H9 (cell line): ENCODE measurements at regions not wholly inside any gene's neighbourhood (a gene's known extent, or its start where the extent isn't known, plus 50 kb on each side); places are given as distances from the start of the nearest gene placed in this dataset.

Experiments used
- DNase-seq: peaks from one replicate; pipeline ENCODE4 v3.0.0-alpha.2; 2017
- H2AFZ ChIP-seq: one replicate; pipeline ENCODE4 v1.6.1; 2013; ENCODE audit warnings: mild to moderate bottlenecking, low read length, control low read depth, moderate library complexity
- H2AK5ac ChIP-seq: 2 replicates; pipeline ENCODE4 v1.6.1; 2013; ENCODE audit warnings: low read length, control low read depth, mixed read lengths; ENCODE audit not compliant: insufficient read length
- H2BK120ac ChIP-seq: one replicate; pipeline ENCODE4 v1.6.1; 2013; ENCODE audit warnings: low read depth, mild to moderate bottlenecking, low read length, control low read depth, inconsistent platforms; ENCODE audit not compliant: poor library complexity, severe bottlenecking
- H2BK12ac ChIP-seq: 2 replicates; pipeline ENCODE4 v1.6.1; 2013; ENCODE audit warnings: low read length, control low read depth, mixed read lengths, low read depth; ENCODE audit not compliant: insufficient read length
- H2BK15ac ChIP-seq: 2 replicates; pipeline ENCODE4 v1.6.1; 2013; ENCODE audit warnings: low read depth, low read length, control low read depth
- H2BK20ac ChIP-seq: one replicate; pipeline ENCODE4 v1.6.1; 2013; ENCODE audit warnings: low read depth, mild to moderate bottlenecking, low read length, control low read depth, inconsistent platforms; ENCODE audit not compliant: poor library complexity, severe bottlenecking
- H2BK5ac ChIP-seq: 2 replicates; pipeline ENCODE4 v1.6.1; 2013; ENCODE audit warnings: low read length, control low read depth, mixed read lengths; ENCODE audit not compliant: insufficient read length
- H3K14ac ChIP-seq: 2 replicates; pipeline ENCODE4 v1.6.1; 2013; ENCODE audit warnings: low read length, control low read depth; ENCODE audit not compliant: insufficient read depth
- H3K18ac ChIP-seq: 2 replicates; pipeline ENCODE4 v1.6.1; 2013; ENCODE audit warnings: low read depth, mild to moderate bottlenecking, mixed read lengths, low read length, control low read depth; ENCODE audit not compliant: insufficient read length
- H3K23ac ChIP-seq: 2 replicates; pipeline ENCODE4 v1.6.1; 2013; ENCODE audit warnings: low read length, control low read depth, mixed read lengths, low read depth; ENCODE audit not compliant: insufficient read length
- H3K23me2 ChIP-seq: 2 replicates; pipeline ENCODE4 v1.6.1; 2013; ENCODE audit warnings: low read depth, mild to moderate bottlenecking, mixed read lengths, low read length, control low read depth; ENCODE audit not compliant: insufficient read length, poor library complexity, severe bottlenecking
- H3K27ac ChIP-seq: 2 replicates; pipeline ENCODE4 v1.5.1; 2013; ENCODE audit warnings: low read length, control low read depth, mixed read lengths, low read depth; ENCODE audit not compliant: insufficient read length
- H3K27me3 ChIP-seq: 2 replicates; pipeline ENCODE4 v1.6.1; 2013; ENCODE audit warnings: low read length, control low read depth, inconsistent platforms; ENCODE audit not compliant: insufficient read depth
- H3K4ac ChIP-seq: 2 replicates; pipeline ENCODE4 v1.6.1; 2013; ENCODE audit warnings: low read depth, mild to moderate bottlenecking, control low read depth, inconsistent platforms, low read length, moderate library complexity
- H3K4me1 ChIP-seq: 2 replicates; pipeline ENCODE4 v1.6.1; 2013; ENCODE audit warnings: low read length, control low read depth, inconsistent platforms; ENCODE audit not compliant: insufficient read depth
- H3K4me2 ChIP-seq: 2 replicates; pipeline ENCODE4 v1.6.1; 2013; ENCODE audit warnings: low read length, control low read depth, mixed read lengths; ENCODE audit not compliant: insufficient read length, insufficient read depth
- H3K56ac ChIP-seq: 2 replicates; pipeline ENCODE4 v1.6.1; 2013; ENCODE audit warnings: low read depth, mild to moderate bottlenecking, mixed read lengths, low read length, control low read depth; ENCODE audit not compliant: insufficient read length
- H3K79me1 ChIP-seq: 2 replicates; pipeline ENCODE4 v1.6.1; 2013; ENCODE audit warnings: low read depth, mild to moderate bottlenecking, moderate library complexity, low read length, control low read depth, inconsistent platforms; ENCODE audit not compliant: insufficient read depth, poor library complexity, severe bottlenecking
- H3K79me2 ChIP-seq: 2 replicates; pipeline ENCODE4 v1.6.1; 2013; ENCODE audit warnings: low read length, control low read depth, inconsistent platforms; ENCODE audit not compliant: insufficient read depth
- H3K9ac ChIP-seq: 2 replicates; pipeline ENCODE4 v1.6.1; 2013; ENCODE audit warnings: low read length, control low read depth, mixed read lengths; ENCODE audit not compliant: insufficient read length; ENCODE audit errors: extremely low read depth
- H3K9me3 ChIP-seq: one replicate; pipeline ENCODE4 v1.6.1; 2013; ENCODE audit warnings: low read depth, low read length, inconsistent platforms; ENCODE audit not compliant: control insufficient read depth
- H3T11ph ChIP-seq: one replicate; pipeline ENCODE4 v1.6.1; 2013; ENCODE audit warnings: mild to moderate bottlenecking, low read length, control low read depth, inconsistent platforms
- H4K20me1 ChIP-seq: one replicate; pipeline ENCODE4 v1.6.1; 2013; ENCODE audit not compliant: control insufficient read depth, insufficient read length, insufficient read depth
- H4K5ac ChIP-seq: 2 replicates; pipeline ENCODE4 v1.6.1; 2013; ENCODE audit warnings: low read depth, mild to moderate bottlenecking, mixed read lengths, low read length, control low read depth; ENCODE audit not compliant: insufficient read length
- H4K8ac ChIP-seq: replicated peaks from 2 replicates; pipeline ENCODE4 v1.6.1; 2013; ENCODE audit warnings: low read length, control low read depth, mixed read lengths, low read depth; ENCODE audit not compliant: insufficient read length
- H4K91ac ChIP-seq: 2 replicates; pipeline ENCODE4 v1.6.1; 2013; ENCODE audit warnings: low read depth, mild to moderate bottlenecking, moderate library complexity, mixed read lengths, low read length, control low read depth; ENCODE audit not compliant: insufficient read length
- H3K27ac Mint-ChIP-seq, 3 experiments: 2 replicates in 2 of 3; 3 replicates in 1 of 3; pipeline ENCODE4 v1.8.0; 2020 to 2021; ENCODE audit warnings: mixed read lengths in 3 of 3, mild to moderate bottlenecking in 1 of 3, moderate library complexity in 1 of 3
- H3K27me3 Mint-ChIP-seq: 2 replicates; pipeline ENCODE4 v1.8.0; 2021; ENCODE audit warnings: low read depth, mild to moderate bottlenecking, moderate library complexity, mixed read lengths
- H3K36me3 Mint-ChIP-seq, 3 experiments: 2 replicates in 2 of 3; 3 replicates in 1 of 3; pipeline ENCODE4 v1.8.0; 2020 to 2021; ENCODE audit warnings: low read depth in 3 of 3, mixed read lengths in 3 of 3; ENCODE audit not compliant: insufficient read depth in 1 of 3
- H3K4me1 Mint-ChIP-seq, 2 experiments: 2 replicates each; pipeline ENCODE4 v1.8.0; 2020; ENCODE audit warnings: mixed read lengths in 2 of 2
- H3K4me3 Mint-ChIP-seq, 2 experiments: 2 replicates in 1 of 2; 3 replicates in 1 of 2; pipeline ENCODE4 v1.8.0; 2020 to 2021; ENCODE audit warnings: mild to moderate bottlenecking in 2 of 2, mixed read lengths in 2 of 2, moderate library complexity in 1 of 2
- H3K9me3 Mint-ChIP-seq, 2 experiments: 2 replicates in 1 of 2; 3 replicates in 1 of 2; pipeline ENCODE4 v1.8.0; 2020; ENCODE audit warnings: mild to moderate bottlenecking in 2 of 2, mixed read lengths in 2 of 2, moderate library complexity in 1 of 2
- CTCF ChIP-seq: fragments of 200-600 bp; sonication (generic); conservative IDR thresholded peaks from 3 replicates; pipeline ENCODE4 v1.8.0; 2021; ENCODE audit warnings: antibody characterized with exemption, mild to moderate bottlenecking
- WGBS: extraction: QIAGEN DNeasy Blood & Tissue Kit; methylation state at CpG from one replicate; pipeline ENCODE4 v1.1.7; 2013; ENCODE audit warnings: missing lambda C conversion rate, low lambda C conversion rate, mixed read lengths; ENCODE audit not compliant: insufficient read length; ENCODE audit errors: extremely low coverage; 5-methylcytosine and 5-hydroxymethylcytosine counted together

GRCh38 chr11:29782447-29782846, 234.4 kb downstream of the KCNA4 start:
- Mint-ChIP-seq H3K27me3 (no peaks in the 10 kb centered on the region; the same call in 1 of the 2 replicates), H3K4me1 (peaks cover 11 to 13% of the 10 kb centered on the region in 2 experiments), H3K36me3 (no peaks in the 10 kb centered on the region), H3K27ac (no peak overlapping the region), H3K9me3 (no peaks in the 10 kb centered on the region), H3K4me3 (no peak overlapping the region)
- Histone ChIP-seq H3K79me1 (no peaks in the 10 kb centered on the region), H4K91ac (no peak overlapping the region), H2BK120ac (no peak overlapping the region), H3K9ac (no peak overlapping the region), H3K23ac (no peak overlapping the region), H3K79me2 (no peaks in the 10 kb centered on the region), H2BK15ac (no peak overlapping the region), H3K4me2 (no peak overlapping the region), H2BK20ac (no peak overlapping the region), H2BK5ac (no peak overlapping the region), H3K56ac (no peak overlapping the region), H3K9me3 (no peaks in the 10 kb centered on the region), H3K27me3 (no peaks in the 10 kb centered on the region), H3K14ac (no peak overlapping the region), H3K18ac (no peak overlapping the region), H3K27ac (no peak overlapping the region), H2BK12ac (no peak overlapping the region), H4K20me1 (no peaks in the 10 kb centered on the region), H3K4me1 (no peaks in the 10 kb centered on the region), H2AK5ac (no peak overlapping the region), H4K8ac (no peak overlapping the region), H3K4ac (no peak overlapping the region), H4K5ac (no peak overlapping the region), H3T11ph (no peak overlapping the region), H3K23me2 (no peaks in the 10 kb centered on the region), H2AFZ (no peak overlapping the region)
- TF ChIP-seq CTCF, result no peak
- no peak for DNase-seq
- WGBS, result no CpG with 5 or more reads among the region's 1 CpG
